ENCODE measurements at regions not wholly inside any gene's neighbourhood (a gene's known extent, or its start where the extent isn't known, plus 50 kb on each side); places are given as distances from the start of the nearest gene placed in this dataset.

DNA sequence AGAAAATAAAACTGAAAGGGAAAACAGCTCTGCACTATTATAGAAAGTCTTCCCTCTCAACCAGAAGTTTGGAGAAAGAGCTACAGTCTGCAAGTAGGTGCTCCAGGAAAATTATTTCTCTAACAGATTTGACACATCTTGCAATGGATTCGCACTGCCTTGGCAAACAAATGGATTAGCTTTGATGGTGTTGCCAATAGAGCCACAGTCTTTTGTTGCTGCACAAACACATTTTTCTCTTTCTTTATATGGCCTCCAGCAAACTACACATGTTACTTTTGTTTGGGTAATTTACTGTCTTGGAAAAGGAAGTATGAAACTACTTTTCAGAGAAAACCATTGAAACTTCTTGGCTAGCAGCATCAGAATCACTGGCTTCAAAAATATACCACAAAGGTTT, 523.1 kb downstream of the EFNA5 start:
- TF ChIP-seq GATA2 (IDR thresholded peaks at IDR 0.05; ENCODE audit: low read depth, low read length) (no peak), GATA3 (IDR thresholded peaks at IDR 0.05; ENCODE audit: low read depth, low read length) (no peak)

DNA sequence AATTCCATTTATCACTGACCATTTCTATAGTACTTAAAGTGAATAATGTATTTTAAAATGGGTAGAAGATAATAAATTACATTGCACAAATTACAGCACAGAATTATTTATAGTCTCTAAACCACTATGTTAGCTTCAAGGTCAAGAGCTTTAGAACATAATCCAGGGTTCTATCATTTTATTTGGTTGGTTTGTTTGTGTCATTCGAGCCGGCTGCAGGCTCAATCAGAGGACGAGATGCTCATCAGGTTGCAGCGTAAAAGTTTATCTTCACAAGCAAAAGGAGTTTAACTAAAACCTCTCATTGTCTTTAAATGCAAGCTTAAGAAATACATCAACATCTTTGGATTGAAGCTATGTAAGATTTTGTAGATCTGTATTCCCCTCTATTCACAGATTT, 523.8 kb downstream of the EFNA5 start:
- TF ChIP-seq GATA3 (IDR thresholded peaks at IDR 0.05; ENCODE audit: low read depth, low read length) (no peak), GATA2 (IDR thresholded peaks at IDR 0.05; ENCODE audit: low read depth, low read length) (no peak)

DNA sequence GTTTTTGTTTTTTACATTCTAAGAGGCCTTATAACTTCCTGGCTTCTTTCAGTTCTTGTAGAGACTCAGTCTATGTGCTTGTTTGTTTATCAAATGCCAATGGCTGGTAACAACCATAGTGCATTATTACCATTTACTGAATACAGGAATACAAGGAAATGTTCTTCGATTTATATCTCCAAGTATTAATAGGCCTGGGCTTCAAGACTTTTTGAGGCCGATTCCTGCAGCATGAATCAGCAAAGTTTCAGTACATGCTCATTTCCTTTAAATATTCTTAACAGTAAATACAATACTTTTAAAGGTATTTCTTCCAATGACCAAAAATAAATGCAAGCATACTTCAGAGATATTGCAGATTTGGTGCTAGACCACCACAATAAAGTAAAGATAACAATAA, 535.3 kb downstream of the EFNA5 start:
- TF ChIP-seq GATA3 (IDR thresholded peaks at IDR 0.05; ENCODE audit: low read depth, low read length) = no peak
- no peak for TF ChIP-seq GATA2 (IDR thresholded peaks at IDR 0.05; ENCODE audit: low read depth, low read length)

DNA sequence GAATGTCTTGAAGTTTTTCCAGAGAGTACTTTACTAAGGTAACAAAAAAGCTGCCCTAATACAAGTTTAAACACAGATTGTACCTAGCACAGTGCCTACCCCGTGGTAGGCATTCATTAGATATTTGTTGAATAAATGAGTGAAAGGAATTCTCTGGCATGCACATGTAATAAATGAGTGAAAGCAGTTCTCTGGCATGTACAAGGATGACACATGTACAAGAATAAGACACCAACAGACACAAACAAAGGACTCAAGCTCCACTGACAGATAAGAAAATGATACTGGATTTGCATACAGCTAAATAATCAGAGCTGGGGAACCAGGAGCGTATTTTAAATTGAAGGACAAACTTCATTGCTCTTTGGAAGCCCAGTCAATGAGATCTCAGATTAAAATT, 535.8 kb downstream of the EFNA5 start:
- TF ChIP-seq GATA2 (IDR thresholded peaks at IDR 0.05; ENCODE audit: low read depth, low read length) (no peak), GATA3 (IDR thresholded peaks at IDR 0.05; ENCODE audit: low read depth, low read length) (no peak)

DNA sequence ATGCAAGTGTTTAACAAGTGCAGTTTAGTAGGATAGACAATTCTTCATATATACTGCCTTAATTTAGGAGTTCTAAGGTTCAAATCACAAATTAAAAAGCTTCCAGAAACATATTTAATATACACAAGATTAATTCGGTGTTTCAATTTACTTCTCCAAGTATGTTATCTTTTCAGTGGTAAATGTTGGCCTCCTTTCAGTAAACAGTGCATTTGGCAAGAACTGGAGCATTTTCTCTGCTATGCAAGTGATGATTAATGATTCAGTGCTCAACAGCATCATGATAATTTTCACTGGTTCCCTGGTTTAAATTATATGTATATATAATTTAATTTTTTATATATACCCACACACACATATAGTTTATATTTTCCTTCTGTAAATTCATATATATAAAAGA, 541.7 kb downstream of the EFNA5 start:
- TF ChIP-seq GATA3 (IDR thresholded peaks at IDR 0.05; ENCODE audit: low read depth, low read length) = no peak
- TF ChIP-seq GATA2 (IDR thresholded peaks at IDR 0.05; ENCODE audit: low read depth, low read length) = no peak

DNA sequence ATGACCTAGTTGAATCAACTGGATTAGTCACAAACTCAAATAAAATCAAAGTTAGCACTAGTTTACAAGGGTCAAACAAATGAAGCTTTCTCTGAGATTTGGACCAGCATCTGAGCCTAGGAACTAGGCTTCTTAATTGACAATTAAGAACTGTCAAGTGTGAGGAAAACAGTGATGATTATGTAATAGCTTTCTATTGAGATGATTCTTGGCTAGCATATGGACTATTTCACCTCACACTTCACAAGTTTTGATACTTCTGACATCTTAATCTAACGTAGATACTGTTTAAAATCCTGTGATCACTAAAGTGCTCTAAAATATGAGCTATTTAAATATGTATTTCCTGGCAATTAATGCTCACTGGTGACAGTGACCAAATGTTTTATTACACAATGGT, 542.9 kb downstream of the EFNA5 start:
- TF ChIP-seq GATA3 (IDR thresholded peaks at IDR 0.05; ENCODE audit: low read depth, low read length) = no peak
- TF ChIP-seq GATA2 (IDR thresholded peaks at IDR 0.05; ENCODE audit: low read depth, low read length) = no peak

DNA sequence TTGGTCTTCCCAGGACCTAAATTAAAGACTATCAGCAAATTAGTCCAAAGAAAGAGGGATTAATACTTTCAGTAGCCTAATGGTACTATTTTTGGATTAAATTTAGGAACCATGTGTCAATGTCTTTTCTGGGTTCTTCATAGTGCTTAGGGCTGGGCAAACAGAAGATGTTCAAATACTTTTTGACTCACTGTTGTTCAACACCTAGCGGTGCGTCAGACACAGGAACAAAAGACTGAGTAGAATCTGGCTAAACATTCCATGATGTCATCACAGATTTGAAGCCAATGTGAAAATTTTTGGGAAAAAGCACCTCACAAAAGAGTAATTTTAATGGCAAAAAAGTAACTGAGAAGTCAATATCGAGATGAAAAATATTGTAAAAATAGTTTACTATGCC, 544.4 kb downstream of the EFNA5 start:
- no peak for TF ChIP-seq GATA3 (IDR thresholded peaks at IDR 0.05; ENCODE audit: low read depth, low read length)

DNA sequence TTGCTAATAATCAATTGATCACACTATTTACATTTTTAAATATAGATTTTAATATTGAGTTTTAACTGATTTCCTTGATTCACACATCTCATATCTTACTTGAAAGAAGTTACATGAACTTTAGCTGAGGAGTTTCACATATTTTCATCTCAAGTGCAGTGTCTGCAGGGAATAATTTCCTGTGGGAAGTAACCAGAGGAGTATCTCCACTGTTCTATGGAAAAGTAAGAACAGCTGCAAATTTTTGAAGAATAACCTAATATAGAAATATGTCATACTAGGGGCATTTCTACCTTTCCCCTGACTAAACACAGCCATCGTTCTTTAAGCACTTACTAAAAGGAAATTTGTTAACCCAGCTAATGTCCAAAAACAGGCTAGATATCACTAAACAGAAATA, 546.4 kb downstream of the EFNA5 start:
- TF ChIP-seq GATA2 (IDR thresholded peaks at IDR 0.05; ENCODE audit: low read depth, low read length) (no peak), GATA3 (IDR thresholded peaks at IDR 0.05; ENCODE audit: low read depth, low read length) (no peak)

DNA sequence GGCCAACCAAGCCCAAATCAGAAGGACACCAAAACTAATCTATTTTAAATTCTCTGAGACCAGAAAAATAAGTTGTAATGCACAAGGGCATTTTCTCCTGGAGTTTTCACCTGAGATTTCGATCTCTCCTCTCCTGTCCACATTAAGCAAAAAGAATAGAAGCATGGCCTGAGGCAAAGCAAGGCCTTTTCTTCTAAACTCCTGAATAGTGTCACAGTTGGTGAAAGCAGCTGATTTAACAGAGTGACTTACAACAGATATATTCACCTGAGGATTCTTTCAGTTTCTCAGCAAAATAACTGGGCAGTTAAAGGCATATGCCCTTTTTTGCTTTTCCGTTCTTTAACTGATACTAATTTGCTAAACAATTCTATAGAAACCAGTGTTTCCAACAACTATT, 547.7 kb downstream of the EFNA5 start:
- no peak for TF ChIP-seq GATA3 (IDR thresholded peaks at IDR 0.05; ENCODE audit: low read depth, low read length)
- peak; percentile 23; the same call in 1 of the 2 replicates for TF ChIP-seq GATA2 (IDR thresholded peaks at IDR 0.05; ENCODE audit: low read depth, low read length)

DNA sequence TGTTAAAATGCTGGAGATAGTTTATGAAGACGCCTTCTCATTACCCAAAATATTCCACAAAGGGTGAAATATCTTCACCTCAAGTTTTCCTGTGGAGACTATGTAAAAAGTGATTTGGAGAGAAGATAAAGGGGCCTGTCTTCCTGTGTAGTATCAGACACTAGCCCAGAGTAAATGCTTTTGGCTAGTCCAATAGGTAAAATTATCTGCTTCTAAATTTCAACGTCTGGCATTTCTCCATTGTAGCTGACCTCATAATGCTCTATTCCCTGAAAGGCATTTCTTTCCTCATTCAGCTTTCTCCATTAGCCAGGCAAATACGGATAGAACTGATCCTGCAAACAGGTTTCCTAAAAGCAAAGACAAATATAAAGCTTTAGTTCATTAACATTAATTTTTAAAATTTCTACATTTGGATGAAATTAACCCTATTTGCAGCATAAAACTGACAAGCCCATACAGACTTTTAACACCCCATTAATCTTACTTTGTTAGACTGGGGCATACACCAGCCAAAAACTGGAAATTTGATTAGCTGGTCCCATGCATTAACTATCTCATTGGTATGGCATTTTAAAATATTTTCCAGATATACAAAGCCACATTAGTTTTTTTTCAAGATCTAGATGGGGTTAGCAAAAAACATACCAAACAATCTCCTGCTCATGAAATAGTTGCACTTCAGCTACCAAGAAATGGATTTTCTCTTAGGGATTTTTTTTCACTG, 548.8 kb downstream of the EFNA5 start:
- peak; percentile 75; the same call in 1 of the 2 replicates for TF ChIP-seq GATA2 (IDR thresholded peaks at IDR 0.05; ENCODE audit: low read depth, low read length)
- 0 out of 2 replicates have a peak, but pooled peaks have one; percentile 51 for TF ChIP-seq GATA3 (IDR thresholded peaks at IDR 0.05; ENCODE audit: low read depth, low read length)

DNA sequence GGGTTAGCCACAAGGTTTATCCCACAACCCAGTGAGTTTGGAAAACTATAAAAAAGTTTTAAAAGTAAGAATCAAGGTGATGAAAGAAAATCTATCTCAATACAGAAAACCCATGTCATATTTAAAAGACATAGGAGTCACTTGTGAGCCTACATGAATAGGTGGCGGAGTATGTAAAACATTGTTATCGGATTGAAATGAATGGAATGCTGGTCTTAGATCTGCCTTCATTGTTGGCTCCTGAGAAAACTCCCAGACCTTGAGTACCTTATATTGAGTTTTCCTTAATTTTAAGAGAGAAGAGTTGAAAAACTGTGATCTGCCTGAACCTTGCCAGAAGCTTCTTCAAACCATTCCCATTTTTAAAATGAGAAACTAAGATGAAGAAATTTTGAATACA, 551.1 kb downstream of the EFNA5 start:
- TF ChIP-seq GATA3 (IDR thresholded peaks at IDR 0.05; ENCODE audit: low read depth, low read length) (no peak), GATA2 (IDR thresholded peaks at IDR 0.05; ENCODE audit: low read depth, low read length) (no peak)

DNA sequence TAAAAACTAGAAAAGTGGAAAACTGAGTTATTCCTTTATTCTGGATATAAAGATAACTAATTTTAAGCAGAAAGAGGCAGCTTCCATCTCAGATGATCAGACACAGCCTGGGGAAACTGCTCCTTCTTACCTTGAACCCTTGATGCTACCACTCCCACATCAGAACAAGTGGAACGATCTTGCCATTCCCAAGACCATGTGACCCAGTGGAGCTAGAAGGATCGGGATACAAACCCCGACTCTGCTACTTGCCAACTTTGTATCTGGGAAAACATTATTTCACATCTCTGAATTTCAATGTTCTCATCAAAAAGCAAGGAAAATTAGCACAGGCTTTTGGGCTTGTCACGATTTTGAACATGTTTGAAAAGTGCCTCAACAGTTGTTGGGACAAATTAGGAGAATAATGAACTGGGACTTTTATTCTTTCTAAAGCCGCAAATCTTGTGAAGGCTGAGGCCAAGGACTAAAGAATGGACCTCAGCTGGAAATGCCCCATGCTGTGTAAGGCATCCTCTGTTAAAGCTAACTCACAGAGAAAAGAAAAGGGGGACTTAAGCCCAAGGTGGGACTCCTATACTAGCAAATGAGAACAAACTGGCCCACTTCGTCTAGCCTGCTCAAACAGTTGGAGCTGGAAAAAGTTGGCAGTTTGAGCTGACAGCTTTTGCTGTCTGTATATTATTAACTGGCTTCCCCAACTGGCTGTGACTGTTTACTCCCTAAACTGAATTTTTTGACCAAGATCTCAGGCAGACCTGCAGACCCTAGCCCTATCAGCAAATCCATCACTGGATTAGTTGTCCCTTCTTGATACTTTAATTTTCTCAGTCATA, 552.3 kb downstream of the EFNA5 start:
- TF ChIP-seq GATA2 (IDR thresholded peaks at IDR 0.05; ENCODE audit: low read depth, low read length) (no peak), GATA3 (IDR thresholded peaks at IDR 0.05; ENCODE audit: low read depth, low read length) (no peak)

DNA sequence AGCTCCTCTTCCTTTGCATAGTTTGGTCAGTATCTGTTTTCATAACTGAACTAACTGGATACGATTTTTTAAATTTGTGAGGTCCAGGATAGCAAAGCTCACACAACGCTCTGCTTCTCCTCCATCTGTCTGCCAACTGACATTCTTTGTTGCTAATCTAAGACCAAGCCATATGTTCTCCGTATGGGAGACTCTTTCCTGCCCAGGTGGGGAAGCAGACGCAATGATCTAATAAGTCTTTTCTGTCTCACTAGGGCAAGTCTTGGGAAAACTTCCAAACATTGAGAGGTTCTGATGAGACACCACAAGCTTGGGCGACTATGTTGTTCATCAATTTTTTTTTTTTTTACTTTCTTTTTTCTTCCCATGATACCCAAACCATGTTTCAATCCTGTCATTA, 558.5 kb downstream of the EFNA5 start:
- TF ChIP-seq GATA3 (IDR thresholded peaks at IDR 0.05; ENCODE audit: low read depth, low read length) = no peak
- TF ChIP-seq GATA2 (IDR thresholded peaks at IDR 0.05; ENCODE audit: low read depth, low read length) = no peak

DNA sequence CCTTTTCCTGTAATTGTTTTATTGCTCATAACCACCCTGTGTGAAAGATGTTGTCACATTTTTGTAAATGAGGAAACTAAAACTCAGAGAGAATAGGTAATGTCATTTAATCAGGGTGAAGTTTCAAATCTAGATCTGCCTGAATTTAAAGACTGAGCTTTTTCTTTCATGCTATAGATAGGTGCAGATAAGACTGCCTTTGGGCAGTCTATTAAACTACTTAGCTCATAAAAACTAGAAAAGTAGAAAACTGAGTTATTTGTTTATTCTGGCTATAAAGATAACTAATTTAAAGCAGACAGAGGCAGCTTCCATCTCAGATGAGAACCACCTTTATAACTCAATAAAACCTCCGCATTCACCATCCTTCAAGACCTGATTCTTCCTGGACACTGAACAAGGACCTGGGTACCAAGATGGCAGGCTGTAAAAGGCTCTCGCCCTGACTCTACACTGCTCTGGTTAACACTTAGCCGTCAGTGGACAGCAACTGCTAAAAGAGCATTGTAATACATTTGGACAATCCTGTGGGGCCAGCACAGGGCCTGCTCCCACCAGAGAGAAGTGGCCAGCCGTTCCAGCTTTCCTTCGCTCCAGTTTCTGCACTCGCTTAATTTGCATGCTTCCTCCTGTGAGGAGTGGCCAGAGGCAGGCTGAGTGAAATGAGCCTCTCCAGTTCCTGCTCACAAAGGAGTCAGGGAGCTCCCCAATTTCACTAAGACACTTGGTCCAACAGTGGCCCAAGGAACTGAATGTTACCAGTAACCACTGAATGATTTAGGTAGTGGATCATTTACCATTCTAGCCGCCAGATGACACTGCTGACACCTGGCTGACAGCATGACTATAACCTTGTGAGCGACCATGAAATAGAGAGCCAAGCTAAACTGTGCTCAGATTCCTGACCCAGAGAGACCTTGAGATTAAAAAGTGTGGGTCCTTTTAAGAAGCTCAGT, 566.4 kb downstream of the EFNA5 start:
- TF ChIP-seq GATA2 (IDR thresholded peaks at IDR 0.05; ENCODE audit: low read depth, low read length) = no peak
- TF ChIP-seq GATA3 (IDR thresholded peaks at IDR 0.05; ENCODE audit: low read depth, low read length) = no peak
